Spleen (tissue), 11 donors: ENCODE measurements at regions not wholly inside any gene's neighbourhood (a gene's known extent, or its start where the extent isn't known, plus 50 kb on each side); places are given as distances from the start of the nearest gene placed in this dataset.
"Not testable (repeated sequence)": the region's sequence is repeated elsewhere in the genome, so short reads cannot be mapped to it uniquely, and the experiment has no call there.

Source experiments
- DNase-seq: peaks from one replicate; pipeline ENCODE4 v3.0.0-alpha.2; 2020
- H3K27ac ChIP-seq, 8 donors: fragments of 200-600 bp; sonication (generic) in 7 of 8; 1 replicate in 4 of 8; 2 replicates in 4 of 8; pipeline versions ENCODE4 v1.5.0 to v1.8.0; 2016 to 2021; ENCODE audit warnings: inconsistent platforms in 4 of 8, mild to moderate bottlenecking in 4 of 8, moderate library complexity in 1 of 8
- H3K27me3 ChIP-seq, 7 donors: fragments of 200-600 bp; sonication (generic) in 6 of 7; replicated peaks in 1 of 7; 1 replicate in 4 of 7; 2 replicates in 3 of 7; pipeline versions ENCODE4 v1.5.0 to v1.8.0; 2016 to 2021; ENCODE audit warnings: inconsistent platforms in 3 of 7, mild to moderate bottlenecking in 1 of 7
- H3K36me3 ChIP-seq, 6 donors: fragments of 200-600 bp; sonication (generic) in 5 of 6; 1 replicate in 4 of 6; 2 replicates in 2 of 6; pipeline versions ENCODE4 v1.5.0 to v1.8.0; 2016 to 2021; ENCODE audit warnings: inconsistent platforms in 2 of 6
- H3K4me1 ChIP-seq, 6 donors: fragments of 200-600 bp; sonication (generic) in 5 of 6; 1 replicate in 3 of 6; 2 replicates in 3 of 6; pipeline versions ENCODE4 v1.5.0 to v1.8.0; 2016 to 2021; ENCODE audit warnings: inconsistent platforms in 3 of 6
- H3K4me3 ChIP-seq, 8 donors: fragments of 200-600 bp; sonication (generic) in 7 of 8; 1 replicate in 4 of 8; 2 replicates in 4 of 8; pipeline versions ENCODE4 v1.5.0 to v1.8.0; 2016 to 2021; ENCODE audit warnings: inconsistent platforms in 4 of 8, mild to moderate bottlenecking in 4 of 8, moderate library complexity in 2 of 8
- H3K9me3 ChIP-seq, 8 donors: fragments of 200-600 bp; sonication (generic) in 7 of 8; 1 replicate in 4 of 8; 2 replicates in 4 of 8; pipeline versions ENCODE4 v1.5.0 to v1.8.0; 2016 to 2021; ENCODE audit warnings: inconsistent platforms in 4 of 8
- WGBS, 5 donors: extraction: QIAGEN DNeasy Blood & Tissue Kit in 3 of 5; methylation state at CpG; one replicate each; pipeline versions ENCODE4 v1.1.5 to v1.1.7; 2013 to 2018; 5-methylcytosine and 5-hydroxymethylcytosine counted together
- intact Hi-C: fragments of 100-400 bp; cut with DNase I; formaldehyde crosslinking; loops from one replicate; pipeline ENCODE4 v1.15.0; 2023; ENCODE audit warnings: low total_unique reads
- small RNA-seq, 4 donors: library from RNA; depleted of rRNA; stranded (forward); fragments of <200 nt; gene quantifications; one replicate each; pipeline ENCODE3, GENCODE V24; 2016
- donor health status: healthy with polysubstance abuse.
- donor health status: DM: no; HTN: no; CAD: no; lungs with moderate emphysema.
- donor health status: DM: no; HTN: no; CAD: no.
- donor health status: Bipolar disorder and iron deficiency.
- donor health status: healthy.
- donor health status: DM: no; HTN: no; CAD: no.
- donor health status: DM: yes; HTN: yes; CAD: no.

GRCh38 chr20:47836256-47836817 is 51.1 kb upstream of the SULF2 start:
- H3K36me3 ChIP-seq, intact Hi-C loops, H3K4me1 ChIP-seq, H3K27me3 ChIP-seq, H3K4me3 ChIP-seq, H3K9me3 ChIP-seq, H3K27ac ChIP-seq: not testable (repeated sequence)
- WGBS, 5 donors: 78 to 94% (median 89%) methylated on average over 4 to 8 of the region's 11 CpGs
- peak; percentile 6 for DNase-seq

Small RNA genes in the stretch of these regions (small RNA-seq; reads per million reads assigned to genes)
- gene RNA5SP486: 0 to 0.35 (median 0.11) reads per million in 4 donors
- gene RNU7-144P: 0 reads per million in 4 donors
- gene RNU7-92P: 0 reads per million in 4 donors
